ENCODE measurements at regions not wholly inside any gene's neighbourhood (a gene's known extent, or its start where the extent isn't known, plus 50 kb on each side); places are given as distances from the start of the nearest gene placed in this dataset.

- FAIRE-seq (no peak), DNase-seq (ENCODE audit: insufficient read length) (no peak)
- TF ChIP-seq TAF1 (IDR thresholded peaks at IDR 0.05; ENCODE audit: borderline replicate concordance, low read depth, low read length) (no peak), POLR2A (IDR thresholded peaks at IDR 0.05; ENCODE audit: low read depth, low read length) (no peak), POLR2AphosphoS5 (IDR thresholded peaks at IDR 0.05; ENCODE audit: low read depth, low read length) (no peak)
These were observed 236.6 kb upstream of the ANO3 start for GRCh38 chr11:26095340-26095739.

- DNase-seq (ENCODE audit: insufficient read length) (no peak), FAIRE-seq (no peak)
- no peak for TF ChIP-seq TAF1 (IDR thresholded peaks at IDR 0.05; ENCODE audit: borderline replicate concordance, low read depth, low read length)
- no peak for TF ChIP-seq POLR2AphosphoS5 (IDR thresholded peaks at IDR 0.05; ENCODE audit: low read depth, low read length)
- no peak for TF ChIP-seq POLR2A (IDR thresholded peaks at IDR 0.05; ENCODE audit: low read depth, low read length)
These were observed 235.5 kb upstream of the ANO3 start for GRCh38 chr11:26096451-26096850.

- no peak for FAIRE-seq
- TF ChIP-seq POLR2AphosphoS5 (IDR thresholded peaks at IDR 0.05; ENCODE audit: low read depth, low read length) = no peak
- TF ChIP-seq TAF1 (IDR thresholded peaks at IDR 0.05; ENCODE audit: borderline replicate concordance, low read depth, low read length) = no peak
- no peak for TF ChIP-seq POLR2A (IDR thresholded peaks at IDR 0.05; ENCODE audit: low read depth, low read length)
- no peak for DNase-seq (ENCODE audit: insufficient read length)
These were observed 229.6 kb upstream of the ANO3 start for GRCh38 chr11:26102325-26102724.

GRCh38 chr11:26105762-26106423 lies 226.0 kb upstream of the ANO3 start:
- no peak for TF ChIP-seq POLR2A (IDR thresholded peaks at IDR 0.05; ENCODE audit: low read depth, low read length)
- no peak for TF ChIP-seq TAF1 (IDR thresholded peaks at IDR 0.05; ENCODE audit: borderline replicate concordance, low read depth, low read length)
- no peak for TF ChIP-seq POLR2AphosphoS5 (IDR thresholded peaks at IDR 0.05; ENCODE audit: low read depth, low read length)
- DNase-seq (ENCODE audit: insufficient read length) (no peak), FAIRE-seq (no peak)

GRCh38 chr11:26106726-26107125 lies 225.2 kb upstream of the ANO3 start:
- TF ChIP-seq POLR2A (IDR thresholded peaks at IDR 0.05; ENCODE audit: low read depth, low read length) = no peak
- no peak for TF ChIP-seq TAF1 (IDR thresholded peaks at IDR 0.05; ENCODE audit: borderline replicate concordance, low read depth, low read length)
- no peak for TF ChIP-seq POLR2AphosphoS5 (IDR thresholded peaks at IDR 0.05; ENCODE audit: low read depth, low read length)
- DNase-seq (ENCODE audit: insufficient read length) = no peak
- no peak for FAIRE-seq

- TF ChIP-seq POLR2A (IDR thresholded peaks at IDR 0.05; ENCODE audit: low read depth, low read length) (no peak), TAF1 (IDR thresholded peaks at IDR 0.05; ENCODE audit: borderline replicate concordance, low read depth, low read length) (no peak), POLR2AphosphoS5 (IDR thresholded peaks at IDR 0.05; ENCODE audit: low read depth, low read length) (no peak)
- FAIRE-seq = no peak
- no peak for DNase-seq (ENCODE audit: insufficient read length)
These were observed 222.1 kb upstream of the ANO3 start for GRCh38 chr11:26109658-26110368.

- FAIRE-seq = no peak
- DNase-seq (ENCODE audit: insufficient read length) = no peak
- TF ChIP-seq POLR2AphosphoS5 (IDR thresholded peaks at IDR 0.05; ENCODE audit: low read depth, low read length) = no peak
- no peak for TF ChIP-seq TAF1 (IDR thresholded peaks at IDR 0.05; ENCODE audit: borderline replicate concordance, low read depth, low read length)
- TF ChIP-seq POLR2A (IDR thresholded peaks at IDR 0.05; ENCODE audit: low read depth, low read length) = no peak
These were observed 219.7 kb upstream of the ANO3 start for GRCh38 chr11:26112264-26112663.

- no peak for DNase-seq (ENCODE audit: insufficient read length)
- no peak for TF ChIP-seq POLR2AphosphoS5 (IDR thresholded peaks at IDR 0.05; ENCODE audit: low read depth, low read length)
- TF ChIP-seq TAF1 (IDR thresholded peaks at IDR 0.05; ENCODE audit: borderline replicate concordance, low read depth, low read length) = no peak
- no peak for TF ChIP-seq POLR2A (IDR thresholded peaks at IDR 0.05; ENCODE audit: low read depth, low read length)
- no peak for FAIRE-seq
These were observed 210.5 kb upstream of the ANO3 start for GRCh38 chr11:26121466-26121865.

- DNase-seq (ENCODE audit: insufficient read length) (no peak), FAIRE-seq (no peak)
- TF ChIP-seq POLR2AphosphoS5 (IDR thresholded peaks at IDR 0.05; ENCODE audit: low read depth, low read length) (no peak), TAF1 (IDR thresholded peaks at IDR 0.05; ENCODE audit: borderline replicate concordance, low read depth, low read length) (no peak), POLR2A (IDR thresholded peaks at IDR 0.05; ENCODE audit: low read depth, low read length) (no peak)
These were observed 205.2 kb upstream of the ANO3 start for GRCh38 chr11:26126741-26127140.

- FAIRE-seq (no peak), DNase-seq (ENCODE audit: insufficient read length) (no peak)
- TF ChIP-seq POLR2A (IDR thresholded peaks at IDR 0.05; ENCODE audit: low read depth, low read length) (no peak), TAF1 (IDR thresholded peaks at IDR 0.05; ENCODE audit: borderline replicate concordance, low read depth, low read length) (no peak), POLR2AphosphoS5 (IDR thresholded peaks at IDR 0.05; ENCODE audit: low read depth, low read length) (no peak)
These were observed 204.6 kb upstream of the ANO3 start for GRCh38 chr11:26127336-26127735.

- no peak for TF ChIP-seq POLR2A (IDR thresholded peaks at IDR 0.05; ENCODE audit: low read depth, low read length)
- no peak for TF ChIP-seq TAF1 (IDR thresholded peaks at IDR 0.05; ENCODE audit: borderline replicate concordance, low read depth, low read length)
- TF ChIP-seq POLR2AphosphoS5 (IDR thresholded peaks at IDR 0.05; ENCODE audit: low read depth, low read length) = no peak
- DNase-seq (ENCODE audit: insufficient read length) = no peak
- FAIRE-seq = no peak
These were observed 200.5 kb upstream of the ANO3 start for GRCh38 chr11:26131406-26131805.

GRCh38 chr11:26134053-26134452 lies 197.9 kb upstream of the ANO3 start:
- DNase-seq (ENCODE audit: insufficient read length) (no peak), FAIRE-seq (no peak)
- TF ChIP-seq POLR2AphosphoS5 (IDR thresholded peaks at IDR 0.05; ENCODE audit: low read depth, low read length) (no peak), TAF1 (IDR thresholded peaks at IDR 0.05; ENCODE audit: borderline replicate concordance, low read depth, low read length) (no peak), POLR2A (IDR thresholded peaks at IDR 0.05; ENCODE audit: low read depth, low read length) (no peak)
